GM23248 (cell line): ENCODE measurements at regions not wholly inside any gene's neighbourhood (a gene's known extent, or its start where the extent isn't known, plus 50 kb on each side); places are given as distances from the start of the nearest gene placed in this dataset.

Experiments used
- DNase-seq: peaks from one replicate; pipeline ENCODE4 v3.0.0-alpha.2; 2015
- H2AFZ ChIP-seq: fragments of 200-600 bp; sonication (generic); 2 replicates; pipeline ENCODE4 v1.6.1; 2016; ENCODE audit warnings: antibody characterized with exemption
- H3F3A ChIP-seq: fragments of 200-600 bp; sonication (generic); 2 replicates; pipeline ENCODE4 v1.6.1; 2016; ENCODE audit warnings: mild to moderate bottlenecking, antibody characterized with exemption, mixed run types; ENCODE audit not compliant: insufficient read depth
- H3K27ac ChIP-seq: fragments of 200-600 bp; sonication (generic); 2 replicates; pipeline ENCODE4 v1.5.1; 2016; ENCODE audit warnings: mild to moderate bottlenecking
- H3K27me3 ChIP-seq: fragments of 200-600 bp; sonication (generic); replicated peaks from 2 replicates; pipeline ENCODE4 v1.6.1; 2016; ENCODE audit warnings: mild to moderate bottlenecking; ENCODE audit not compliant: insufficient read depth
- H3K36me3 ChIP-seq: fragments of 200-600 bp; sonication (generic); 2 replicates; pipeline ENCODE4 v1.6.1; 2016; ENCODE audit warnings: low read depth, mild to moderate bottlenecking
- H3K4me1 ChIP-seq: fragments of 200-600 bp; sonication (generic); 2 replicates; pipeline ENCODE4 v1.6.1; 2016; ENCODE audit warnings: mild to moderate bottlenecking; ENCODE audit not compliant: insufficient read depth
- H3K4me2 ChIP-seq: fragments of 200-600 bp; sonication (generic); one replicate; pipeline ENCODE4 v1.6.1; 2016; ENCODE audit warnings: mild to moderate bottlenecking; ENCODE audit not compliant: unreplicated experiment
- H3K4me3 ChIP-seq: fragments of 200-600 bp; sonication (generic); 2 replicates; pipeline ENCODE4 v1.5.1; 2016; ENCODE audit warnings: mild to moderate bottlenecking
- H3K79me2 ChIP-seq: fragments of 200-600 bp; sonication (generic); 2 replicates; pipeline ENCODE4 v1.6.1; 2016; ENCODE audit warnings: mild to moderate bottlenecking; ENCODE audit not compliant: insufficient read depth
- H3K9ac ChIP-seq: fragments of 200-600 bp; sonication (generic); 2 replicates; pipeline ENCODE4 v1.6.1; 2016; ENCODE audit warnings: mild to moderate bottlenecking
- H3K9me2 ChIP-seq: fragments of 200-600 bp; sonication (generic); 2 replicates; pipeline ENCODE4 v1.6.1; 2016; ENCODE audit warnings: mixed run types, mild to moderate bottlenecking, moderate library complexity; ENCODE audit not compliant: insufficient read depth
- H3K9me3 ChIP-seq: fragments of 200-600 bp; sonication (generic); one replicate; pipeline ENCODE4 v1.6.1; 2017; ENCODE audit warnings: low read depth
- H4K20me1 ChIP-seq: fragments of 200-600 bp; sonication (generic); 2 replicates; pipeline ENCODE4 v1.6.0; 2016; ENCODE audit not compliant: insufficient read depth
- EZH2 ChIP-seq: fragments of 200-600 bp; sonication (generic); IDR thresholded peaks from 2 replicates; pipeline ENCODE4 v1.6.1; 2018; ENCODE audit warnings: antibody characterized with exemption, mild to moderate bottlenecking; ENCODE audit not compliant: insufficient read depth, poor library complexity, severe bottlenecking
- EZH2phosphoT487 ChIP-seq: fragments of 200-600 bp; sonication (generic); IDR thresholded peaks from 2 replicates; pipeline ENCODE4 v1.6.1; 2018; ENCODE audit warnings: antibody characterized with exemption, moderate library complexity, mild to moderate bottlenecking, low read depth; ENCODE audit not compliant: insufficient read depth
- WGBS, 2 experiments: methylation state at CpG; one replicate each; pipeline ENCODE4 v1.1.6; 2015 to 2017; ENCODE audit warnings: low lambda C conversion rate in 2 of 2, low coverage in 1 of 2; ENCODE audit errors: missing lambda C conversion rate in 2 of 2; 5-methylcytosine and 5-hydroxymethylcytosine counted together
- in situ Hi-C: fragments of 300-500 bp; cut with MboI; formaldehyde crosslinking; loops from 2 replicates; pipeline ENCODE4 v1.15.0; 2020

GRCh38 chr11:47915783-47916182, 64.6 kb upstream of the PTPRJ start:
- Histone ChIP-seq H3K4me1 (peaks cover 24% of the 10 kb centered on the region), H3K36me3 (no peaks in the 10 kb centered on the region), H3K27ac (no peak overlapping the region), H3K4me3 (no peak overlapping the region), H3K9me3 (no peaks in the 10 kb centered on the region), H3K27me3 (no peaks in the 10 kb centered on the region), H3K9ac (no peak overlapping the region), H2AFZ (no peak overlapping the region), H3K9me2 (no peaks in the 10 kb centered on the region), H3K79me2 (no peaks in the 10 kb centered on the region), H3K4me2 (no peak overlapping the region), H4K20me1 (no peaks in the 10 kb centered on the region), H3F3A (0 out of 2 replicates have a peak, but pooled peaks cover 5% of the 10 kb centered on the region)
- no peak for DNase-seq
- TF ChIP-seq EZH2 (no peak), EZH2phosphoT487 (no peak)
- in situ Hi-C loops, result no loop called here

GRCh38 chr11:47915374-47915773, 65.0 kb upstream of the PTPRJ start:
- H3K4me2 ChIP-seq, result no peak overlapping the region
- WGBS, 2 experiments, result 93 to 94% methylated on average over 9 of the region's 9 CpGs
- H3K9me2 ChIP-seq, result no peaks in the 10 kb centered on the region
- H3K9me3 ChIP-seq, result no peaks in the 10 kb centered on the region
- peaks cover 24% of the 10 kb centered on the region for H3K4me1 ChIP-seq
- no peak overlapping the region for H3K9ac ChIP-seq
- no peaks in the 10 kb centered on the region for H3K36me3 ChIP-seq
- H3K4me3 ChIP-seq, result no peak overlapping the region
- in situ Hi-C loops, result no loop called here
- no peaks in the 10 kb centered on the region for H3K27me3 ChIP-seq
- H3F3A ChIP-seq, result 0 out of 2 replicates have a peak, but pooled peaks cover 5% of the 10 kb centered on the region
- DNase-seq, result no peak
- H2AFZ ChIP-seq, result no peak overlapping the region
- TF ChIP-seq EZH2 (no peak), EZH2phosphoT487 (no peak)
- no peaks in the 10 kb centered on the region for H4K20me1 ChIP-seq
- H3K27ac ChIP-seq, result no peak overlapping the region
- H3K79me2 ChIP-seq, result no peaks in the 10 kb centered on the region

DNA sequence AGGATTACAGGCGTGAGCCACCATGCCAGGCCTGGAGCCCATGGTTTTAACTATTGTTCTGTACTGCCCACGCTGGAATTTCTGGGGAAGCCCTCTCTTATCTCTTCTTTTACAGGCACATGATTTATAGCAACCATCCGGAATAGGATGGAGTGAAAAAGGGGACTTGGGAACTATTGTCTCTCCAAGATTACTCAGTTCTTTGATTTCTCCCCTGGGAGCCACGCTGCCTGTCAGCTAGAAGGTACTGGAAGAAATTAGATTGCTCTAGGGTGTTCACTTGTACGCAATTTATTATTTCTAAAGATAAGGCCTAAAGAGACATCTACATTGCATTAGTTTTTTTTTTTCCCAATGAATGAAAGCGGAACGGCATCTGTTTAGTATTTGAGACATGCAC, 65.6 kb upstream of the PTPRJ start:
- Histone ChIP-seq H3K79me2 (no peaks in the 10 kb centered on the region), H3K4me3 (no peak overlapping the region), H3K27ac (no peak overlapping the region), H2AFZ (no peak overlapping the region), H3K36me3 (no peaks in the 10 kb centered on the region), H3K9me2 (no peaks in the 10 kb centered on the region), H4K20me1 (no peaks in the 10 kb centered on the region), H3K9ac (no peak overlapping the region), H3F3A (0 out of 2 replicates have a peak, but pooled peaks cover 5% of the 10 kb centered on the region), H3K4me2 (no peak overlapping the region), H3K27me3 (no peaks in the 10 kb centered on the region), H3K4me1 (peaks cover 24% of the 10 kb centered on the region), H3K9me3 (no peaks in the 10 kb centered on the region)
- TF ChIP-seq EZH2phosphoT487, result no peak
- TF ChIP-seq EZH2, result no peak
- DNase-seq, result no peak
- in situ Hi-C loops, result no loop called here
- 77 to 81% methylated on average over 7 of the region's 7 CpGs for WGBS, 2 experiments

DNA sequence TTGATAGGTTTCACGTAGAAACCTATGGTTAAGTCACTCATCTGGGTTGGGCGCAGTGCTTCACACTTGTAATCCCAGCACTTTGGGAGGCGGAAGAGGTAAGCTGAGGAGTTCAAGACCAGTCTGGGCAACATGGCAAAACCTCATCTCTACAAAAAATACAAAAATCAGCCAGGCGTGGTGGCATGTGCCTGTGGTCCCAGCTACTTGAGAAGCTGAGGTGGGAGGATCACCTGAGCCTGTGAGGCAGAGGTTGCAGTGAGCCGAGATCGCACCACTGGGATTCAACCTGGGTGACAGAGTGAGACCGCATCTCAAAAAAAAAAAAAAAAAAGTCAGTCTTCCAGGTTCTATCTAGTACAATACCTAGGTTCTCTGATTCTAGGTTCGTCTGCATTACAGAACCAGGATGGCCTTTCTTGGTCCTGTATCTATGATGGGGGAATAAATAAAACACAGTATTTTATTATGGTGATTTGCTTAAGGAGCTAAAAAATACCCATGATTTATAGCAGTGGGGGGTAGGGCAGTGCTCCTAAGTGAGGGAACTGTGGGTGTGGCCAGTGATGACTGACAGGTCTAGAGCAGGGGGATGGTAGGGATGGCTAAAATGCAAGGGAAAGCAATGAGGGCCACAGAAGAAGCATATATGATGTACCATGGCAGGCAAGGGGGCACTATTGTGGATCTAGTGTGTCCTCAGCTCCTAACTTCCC, 65.5 kb upstream of the NUP160 start:
- H3K9me3 ChIP-seq, result no peaks in the 10 kb centered on the region
- H3K36me3 ChIP-seq, result no peaks in the 10 kb centered on the region
- no peaks in the 10 kb centered on the region for H3K27me3 ChIP-seq
- no peak overlapping the region for H2AFZ ChIP-seq
- in situ Hi-C loops, result no loop called here
- H3K9me2 ChIP-seq, result no peaks in the 10 kb centered on the region
- H4K20me1 ChIP-seq, result no peaks in the 10 kb centered on the region
- H3K27ac ChIP-seq, result no peak overlapping the region
- DNase-seq, result no peak
- H3K79me2 ChIP-seq, result no peaks in the 10 kb centered on the region
- no peak overlapping the region for H3K9ac ChIP-seq
- H3F3A ChIP-seq, result 0 out of 2 replicates have a peak, but pooled peaks cover 5% of the 10 kb centered on the region
- peaks cover 13% of the 10 kb centered on the region for H3K4me1 ChIP-seq
- H3K4me3 ChIP-seq, result no peak overlapping the region
- 90 to 95% methylated on average over 8 of the region's 8 CpGs for WGBS, 2 experiments
- no peak for TF ChIP-seq EZH2phosphoT487
- TF ChIP-seq EZH2, result no peak
- no peak overlapping the region for H3K4me2 ChIP-seq
